NCI-H2171 treated with DMSO at 0.1 percent for 48 hours (cell line): ENCODE measurements at regions not wholly inside any gene's neighbourhood (a gene's known extent, or its start where the extent isn't known, plus 50 kb on each side); places are given as distances from the start of the nearest gene placed in this dataset.
A peak's percentile ranks its signal among the peaks of the same experiment; 100 is the strongest.

ENCODE experiments used
- DNase-seq: peaks from one replicate; lab custom pipeline; 2025; lab: John Stamatoyannopoulos, UW

GRCh38 chr11:37762079-37762478 lies 1164.0 kb upstream of the RAG2 start:
- no peak for DNase-seq

DNA sequence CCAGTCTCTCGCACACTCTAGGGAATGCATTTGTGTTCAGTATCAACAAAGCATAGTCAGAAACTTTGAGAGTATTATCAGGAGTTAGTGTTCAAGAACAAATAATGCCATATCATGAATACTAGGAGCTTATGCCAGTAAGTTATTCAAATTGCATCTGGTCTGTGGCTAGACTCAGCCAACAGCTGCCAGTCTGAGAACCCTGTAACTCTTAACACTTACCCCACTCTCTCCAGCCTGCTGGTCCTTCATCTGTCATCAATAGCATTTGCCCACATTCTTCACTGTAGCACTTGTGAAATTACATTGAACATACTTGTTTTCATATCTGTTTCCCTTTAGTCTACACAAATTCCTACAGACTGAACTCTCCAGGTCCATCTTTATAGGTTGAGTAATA lies 1157.5 kb upstream of the RAG2 start:
- DNase-seq, result no peak

DNA sequence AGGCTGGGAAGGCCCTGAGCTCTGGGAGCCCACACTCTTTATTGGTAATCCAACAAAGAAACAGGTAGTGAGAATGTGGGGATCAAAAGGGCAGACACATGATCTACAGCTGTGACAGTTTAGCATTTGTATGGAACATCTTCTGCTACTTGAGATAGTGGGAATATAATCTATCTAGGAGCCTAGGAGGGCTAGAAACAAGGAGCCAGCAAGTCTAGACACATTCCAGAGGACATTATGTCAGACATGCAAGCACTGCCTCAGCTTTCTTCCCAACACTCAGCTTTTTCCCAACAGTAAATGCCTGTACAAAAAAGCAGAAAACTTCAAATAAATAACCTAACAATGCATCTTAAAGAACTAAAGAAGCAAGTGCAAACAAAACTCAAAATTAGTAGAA lies 1150.6 kb upstream of the RAG2 start:
- DNase-seq, result no peak

- DNase-seq, result no peak
Observed at GRCh38 chr11:37747121-37747520, 1149.1 kb upstream of the RAG2 start.

GRCh38 chr11:37727371-37727770 lies 1129.3 kb upstream of the RAG2 start:
- DNase-seq, result no peak

GRCh38 chr11:37724315-37724714 lies 1126.3 kb upstream of the RAG2 start:
- no peak for DNase-seq

GRCh38 chr11:37721485-37721884 lies 1123.4 kb upstream of the RAG2 start:
- DNase-seq, result no peak

GRCh38 chr11:37718431-37718999 lies 1120.5 kb upstream of the RAG2 start:
- DNase-seq, result peak; percentile 19

GRCh38 chr11:37712251-37712650 lies 1114.2 kb upstream of the RAG2 start:
- peak; percentile 74 for DNase-seq

GRCh38 chr11:37710031-37710430 lies 1112.0 kb upstream of the RAG2 start:
- peak; percentile 60 for DNase-seq

- DNase-seq, result no peak
Observed at GRCh38 chr11:37704791-37705190, 1106.8 kb upstream of the RAG2 start.

- DNase-seq, result peak; percentile 80
Observed at GRCh38 chr11:37699644-37700043, 1101.6 kb upstream of the RAG2 start.

GRCh38 chr11:37695283-37695682 lies 1097.2 kb upstream of the RAG2 start:
- no peak for DNase-seq

- DNase-seq, result no peak
Observed at GRCh38 chr11:37689951-37690350, 1091.9 kb upstream of the RAG2 start.

DNA sequence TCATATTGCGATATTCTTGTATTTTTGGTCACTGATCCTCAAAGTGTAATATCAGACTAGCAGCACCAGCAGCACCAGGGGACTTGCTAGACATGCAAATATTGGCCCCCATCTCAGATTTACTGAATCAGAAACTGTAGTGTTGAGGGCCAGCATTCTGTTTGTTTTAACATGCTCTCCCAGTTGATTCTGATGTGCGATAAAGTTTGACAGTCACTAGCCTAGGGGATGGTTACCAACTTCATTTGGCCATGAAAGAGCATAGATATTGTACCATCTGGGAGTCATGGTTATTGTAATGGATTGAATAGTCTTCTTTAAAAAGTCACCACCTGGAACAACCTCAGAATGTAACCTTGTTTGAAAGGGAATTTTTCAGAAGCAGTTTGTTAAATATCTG lies 1090.4 kb upstream of the RAG2 start:
- no peak for DNase-seq

DNA sequence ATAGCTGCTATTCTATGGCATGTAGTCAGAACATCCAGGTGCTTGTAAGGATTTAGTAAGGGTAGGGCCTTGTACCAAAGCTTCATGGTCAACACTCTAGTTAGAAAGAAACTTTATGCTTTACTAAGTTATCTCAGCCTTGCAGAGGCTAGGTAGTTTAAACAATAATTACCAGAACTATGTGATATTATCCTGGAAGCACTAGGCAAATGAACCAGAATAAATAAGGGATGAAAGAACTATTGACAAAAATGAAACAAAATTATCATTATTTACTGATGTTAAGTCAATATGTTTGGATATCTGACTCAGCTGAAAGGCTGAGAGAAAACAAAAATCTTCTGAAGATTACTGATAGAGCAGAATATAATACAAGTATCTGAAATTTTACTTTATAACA lies 1089.1 kb upstream of the RAG2 start:
- no peak for DNase-seq

DNA sequence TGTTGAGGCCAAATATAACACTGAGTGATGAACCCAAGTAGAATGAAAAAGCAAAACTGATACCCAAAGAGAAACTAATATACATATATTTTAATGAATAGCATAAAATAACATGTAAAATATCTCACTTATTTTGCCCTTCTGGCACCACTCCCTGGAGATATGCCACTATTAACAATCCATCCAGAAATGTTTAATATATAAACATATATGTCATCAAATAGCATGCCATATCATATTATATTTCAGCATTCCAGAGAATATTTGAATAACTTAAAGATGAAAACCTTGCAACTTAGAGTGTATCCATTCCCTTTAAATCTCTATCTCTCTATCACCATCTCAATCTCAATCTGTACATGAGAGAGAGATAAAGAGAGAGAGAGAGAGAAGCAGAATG lies 1073.3 kb upstream of the RAG2 start:
- DNase-seq, result no peak

DNA sequence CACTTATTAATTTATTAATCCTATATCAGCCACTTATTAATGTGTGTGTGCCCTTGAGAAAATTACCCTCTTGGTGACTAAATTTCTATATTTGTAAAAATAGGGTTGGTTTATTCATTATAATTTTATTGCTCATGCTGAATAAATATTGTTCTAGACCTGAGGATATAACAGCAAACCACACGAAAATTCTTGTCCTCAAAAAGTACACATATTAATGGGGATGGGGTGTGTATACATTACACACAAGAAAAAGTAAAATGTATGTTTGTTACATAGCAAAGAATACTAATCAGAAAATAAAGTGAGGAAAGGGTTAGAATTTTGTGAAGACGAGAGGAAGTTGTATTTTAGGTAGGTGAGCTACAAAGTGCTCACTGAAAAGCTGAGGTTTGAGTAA lies 1068.9 kb upstream of the RAG2 start:
- DNase-seq, result no peak

GRCh38 chr11:37657645-37658044 lies 1059.6 kb upstream of the RAG2 start:
- peak; percentile 16 for DNase-seq

GRCh38 chr11:37647767-37648166 lies 1049.7 kb upstream of the RAG2 start:
- DNase-seq, result no peak

GRCh38 chr11:37643968-37644367 lies 1045.9 kb upstream of the RAG2 start:
- DNase-seq, result no peak

DNA sequence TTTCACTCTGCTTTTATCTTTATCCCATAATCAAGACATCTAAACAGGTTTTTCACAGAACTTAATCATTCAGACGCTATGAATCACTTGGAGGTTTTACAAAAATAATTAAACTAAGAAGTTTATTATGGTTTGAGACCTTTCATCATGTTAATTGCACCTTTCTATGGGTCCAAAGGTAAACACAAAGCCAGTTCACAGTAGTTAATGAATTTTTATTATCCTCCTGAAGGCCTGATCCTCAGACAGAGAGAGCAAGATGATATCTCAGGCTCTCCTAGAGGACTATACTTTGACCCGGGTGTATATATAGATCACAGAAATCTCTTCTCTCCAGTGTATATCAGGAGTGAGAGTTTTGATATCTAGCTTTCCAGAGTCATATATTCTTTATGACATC lies 1044.3 kb upstream of the RAG2 start:
- no peak for DNase-seq

GRCh38 chr11:37632748-37633147 lies 1034.7 kb upstream of the RAG2 start:
- DNase-seq, result no peak

- DNase-seq, result no peak
Observed at GRCh38 chr11:37630866-37631265, 1032.8 kb upstream of the RAG2 start.

DNA sequence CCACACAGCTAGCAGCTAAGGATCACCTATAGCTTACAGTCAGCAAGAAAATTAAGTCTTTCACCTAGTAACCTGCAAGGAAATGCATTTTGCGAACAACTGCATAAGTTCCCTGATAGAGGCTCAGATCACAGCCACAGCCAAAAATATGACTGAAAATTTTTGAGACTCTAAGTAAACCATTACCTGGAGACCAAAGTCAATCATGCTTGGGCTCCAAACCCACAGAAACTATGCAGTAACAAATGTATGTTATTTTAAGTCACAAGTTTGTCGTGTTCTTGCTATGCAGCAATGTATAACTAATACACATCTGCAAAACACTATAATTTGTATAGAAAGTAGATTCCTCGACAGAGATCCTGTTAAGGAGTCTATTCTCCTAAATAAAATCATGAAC lies 1025.7 kb upstream of the RAG2 start:
- DNase-seq, result no peak
